ENCODE measurements at regions not wholly inside any gene's neighbourhood (a gene's known extent, or its start where the extent isn't known, plus 50 kb on each side); places are given as distances from the start of the nearest gene placed in this dataset.

DNA sequence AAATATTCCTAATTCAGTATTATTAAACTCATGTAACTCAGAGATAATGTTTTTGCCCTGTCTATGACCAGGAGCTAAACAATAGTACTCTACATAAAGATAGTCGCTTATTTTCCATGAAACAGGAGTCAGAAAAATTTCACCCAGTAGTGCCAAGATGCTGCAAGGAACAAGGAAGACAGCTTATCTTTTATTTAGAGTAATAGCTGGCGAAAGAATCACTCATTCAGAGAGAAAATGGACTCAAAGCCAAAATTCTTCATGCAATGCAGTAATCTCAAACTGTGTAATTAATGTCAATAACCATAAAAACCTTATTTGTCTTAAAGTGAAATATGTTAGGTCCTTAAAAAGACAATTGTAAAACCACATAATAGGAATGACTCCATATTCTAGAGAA, 477.8 kb downstream of the ANKRD50 start:
- TF ChIP-seq, protein P1, sequence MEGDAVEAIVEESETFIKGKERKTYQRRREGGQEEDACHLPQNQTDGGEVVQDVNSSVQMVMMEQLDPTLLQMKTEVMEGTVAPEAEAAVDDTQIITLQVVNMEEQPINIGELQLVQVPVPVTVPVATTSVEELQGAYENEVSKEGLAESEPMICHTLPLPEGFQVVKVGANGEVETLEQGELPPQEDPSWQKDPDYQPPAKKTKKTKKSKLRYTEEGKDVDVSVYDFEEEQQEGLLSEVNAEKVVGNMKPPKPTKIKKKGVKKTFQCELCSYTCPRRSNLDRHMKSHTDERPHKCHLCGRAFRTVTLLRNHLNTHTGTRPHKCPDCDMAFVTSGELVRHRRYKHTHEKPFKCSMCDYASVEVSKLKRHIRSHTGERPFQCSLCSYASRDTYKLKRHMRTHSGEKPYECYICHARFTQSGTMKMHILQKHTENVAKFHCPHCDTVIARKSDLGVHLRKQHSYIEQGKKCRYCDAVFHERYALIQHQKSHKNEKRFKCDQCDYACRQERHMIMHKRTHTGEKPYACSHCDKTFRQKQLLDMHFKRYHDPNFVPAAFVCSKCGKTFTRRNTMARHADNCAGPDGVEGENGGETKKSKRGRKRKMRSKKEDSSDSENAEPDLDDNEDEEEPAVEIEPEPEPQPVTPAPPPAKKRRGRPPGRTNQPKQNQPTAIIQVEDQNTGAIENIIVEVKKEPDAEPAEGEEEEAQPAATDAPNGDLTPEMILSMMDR (conservative IDR thresholded peaks at IDR 0.05) = no peak
- no peak for TF ChIP-seq ZFX (IDR thresholded peaks at IDR 0.05)
